Inflammatory macrophage treated with lipopolysaccharide for 4 hours (primary cell): ENCODE measurements at regions not wholly inside any gene's neighbourhood (a gene's known extent, or its start where the extent isn't known, plus 50 kb on each side); places are given as distances from the start of the nearest gene placed in this dataset.

Experiments
- DNase-seq: peaks from one replicate; pipeline ENCODE4 v3.0.0-alpha.2; 2020

DNA sequence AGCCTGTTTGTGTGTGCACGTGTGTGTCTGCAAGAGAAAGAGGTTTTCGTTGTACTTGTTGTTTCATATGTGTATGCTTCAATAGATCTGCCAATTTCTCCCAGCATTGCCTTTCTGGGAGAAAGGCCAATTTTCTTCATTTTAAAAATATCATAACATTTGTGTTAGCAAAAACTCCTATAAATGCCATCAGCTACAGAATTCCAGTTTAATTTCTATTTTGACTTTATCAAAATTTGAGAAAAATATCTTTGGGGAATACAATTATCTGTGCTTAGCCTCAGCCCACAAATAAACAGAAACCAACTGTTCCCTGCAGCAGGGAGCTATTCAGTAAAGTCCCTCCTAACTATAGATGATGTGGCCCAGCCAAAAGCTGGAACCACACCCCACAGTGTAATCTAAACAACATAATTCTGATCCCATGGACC lies 68.3 kb upstream of the MGMT start:
- no peak for DNase-seq

DNA sequence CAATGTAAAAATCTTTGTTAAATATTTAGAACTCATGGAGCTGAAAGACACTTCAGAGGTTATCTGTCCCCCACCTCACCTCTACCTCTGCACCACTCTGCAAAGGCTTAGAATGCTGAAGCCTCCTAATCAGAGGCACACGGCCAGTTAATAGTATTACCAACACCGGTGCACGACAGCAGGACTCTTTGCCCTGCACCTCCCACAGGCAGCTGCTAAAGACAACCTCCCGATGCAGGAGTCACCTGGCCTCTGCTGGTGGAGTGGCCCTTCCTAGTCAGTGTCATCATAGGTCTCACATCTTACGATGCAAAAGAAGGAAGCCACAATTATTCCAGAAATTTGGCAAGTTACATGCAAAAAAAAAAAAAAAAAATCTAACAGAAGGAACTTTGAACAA lies 66.6 kb upstream of the MGMT start:
- DNase-seq: no peak

GRCh38 chr10:129402459-129402858 lies 64.6 kb upstream of the MGMT start:
- no peak for DNase-seq

GRCh38 chr10:129404091-129404490 lies 63.0 kb upstream of the MGMT start:
- DNase-seq: no peak

- DNase-seq: no peak
These were observed 61.7 kb upstream of the MGMT start for GRCh38 chr10:129405389-129405788.

GRCh38 chr10:129410688-129411392 lies 56.2 kb upstream of the MGMT start:
- DNase-seq: no peak

- DNase-seq: no peak
These were observed 55.7 kb upstream of the MGMT start for GRCh38 chr10:129411393-129411705.

- no peak for DNase-seq
These were observed 55.3 kb upstream of the MGMT start for GRCh38 chr10:129411772-129412171.

GRCh38 chr10:129413024-129413423 lies 54.0 kb upstream of the MGMT start:
- no peak for DNase-seq

GRCh38 chr10:129415215-129416140 lies 51.6 kb upstream of the MGMT start:
- no peak for DNase-seq

GRCh38 chr10:129416155-129416554 lies 50.9 kb upstream of the MGMT start:
- DNase-seq: no peak

- no peak for DNase-seq
These were observed 49.9 kb upstream of the MGMT start for GRCh38 chr10:129416956-129417765.
